ENCODE measurements at regions not wholly inside any gene's neighbourhood (a gene's known extent, or its start where the extent isn't known, plus 50 kb on each side); places are given as distances from the start of the nearest gene placed in this dataset.

GRCh38 chr11:131254254-131254653 lies 116.2 kb upstream of the NTM start:
- TF ChIP-seq CTCF (IDR thresholded peaks at IDR 0.05) (no peak), POLR2A (IDR thresholded peaks at IDR 0.05) (no peak)
